GM12891 (cell line): ENCODE measurements at regions not wholly inside any gene's neighbourhood (a gene's known extent, or its start where the extent isn't known, plus 50 kb on each side); places are given as distances from the start of the nearest gene placed in this dataset.

Experiments used
- POLR2A ChIP-seq: IDR thresholded peaks from 2 replicates; pipeline ENCODE4 v1.6.1; 2011; ENCODE audit warnings: low read depth, low read length, control low read depth
- TAF1 ChIP-seq: IDR thresholded peaks from 2 replicates; pipeline ENCODE4 v1.6.1; 2011; ENCODE audit warnings: low read depth, low read length, control low read depth

- no peak for TF ChIP-seq TAF1
- TF ChIP-seq POLR2A: no peak
Measured at GRCh38 chr16:64304396-64304795, 817.5 kb downstream of the CDH11 start.
